Panc1 (cell line): ENCODE measurements at regions not wholly inside any gene's neighbourhood (a gene's known extent, or its start where the extent isn't known, plus 50 kb on each side); places are given as distances from the start of the nearest gene placed in this dataset.

Experiments used
- ATAC-seq: fragments of 200-7000 bp; cut with Tn5 transposase; 2 replicates; pipeline ENCODE4 v1.9.1; 2020; ENCODE audit warnings: mild to moderate bottlenecking, moderate library complexity
- BruUV-seq: library from RNA; stranded (reverse); fragments of 400-500 nt; replicated peaks from 2 replicates; lab custom pipeline; 2021; lab: Mats Ljungman, UMichigan
- CTCF ChIA-PET: fragments of 300-600 bp; sonication (Branson Sonifier 250); formaldehyde crosslinking; loops from one replicate; lab custom pipeline; 2022; ENCODE audit warnings: antibody characterized with exemption; lab: Charles Lee
- POLR2A ChIA-PET: fragments of 300-600 bp; sonication (Branson Sonifier 250); formaldehyde crosslinking; loops from one replicate; lab custom pipeline; 2022; ENCODE audit warnings: antibody characterized with exemption; lab: Charles Lee
- DNase-seq: peaks from one replicate; pipeline ENCODE4 v3.0.0-alpha.2; 2010; ENCODE audit warnings: low read depth, low spot score
- H3K27ac ChIP-seq: 2 replicates; pipeline ENCODE4 v1.5.1; 2011; ENCODE audit warnings: mild to moderate bottlenecking, low read length, inconsistent platforms
- H3K27me3 ChIP-seq: fragments of 200-500 bp; sonication (Bioruptor generic); 2 replicates; pipeline ENCODE4 v1.6.0; 2014; ENCODE audit warnings: low read length, inconsistent platforms; ENCODE audit not compliant: control insufficient read depth, insufficient read depth
- H3K36me3 ChIP-seq: fragments of 200-500 bp; sonication (Bioruptor generic); 2 replicates; pipeline ENCODE4 v1.5.1; 2014; ENCODE audit warnings: inconsistent platforms, mild to moderate bottlenecking, low read length, moderate library complexity; ENCODE audit not compliant: control insufficient read depth, insufficient read depth
- H3K4me1 ChIP-seq: 2 replicates; pipeline ENCODE4 v1.5.1; 2011; ENCODE audit warnings: inconsistent platforms, mild to moderate bottlenecking, low read length, moderate library complexity; ENCODE audit not compliant: control insufficient read depth, insufficient read depth
- H3K4me3 ChIP-seq, 2 experiments: 2 replicates each; pipeline ENCODE4 v1.5.1; 2011 to 2012; ENCODE audit warnings: low read depth in 2 of 2, low read length in 2 of 2, mild to moderate bottlenecking in 2 of 2, inconsistent platforms in 1 of 2, moderate library complexity in 1 of 2
- H3K9me3 ChIP-seq: fragments of 200-500 bp; sonication (Bioruptor generic); 2 replicates; pipeline ENCODE4 v1.5.1; 2014; ENCODE audit warnings: low read depth, mild to moderate bottlenecking, inconsistent platforms, low read length, moderate library complexity; ENCODE audit not compliant: control insufficient read depth, insufficient read depth
- CTCF ChIP-seq: fragments of 450-650 bp; IDR thresholded peaks from 2 replicates; pipeline ENCODE4 v1.5.1; 2017; ENCODE audit warnings: mild to moderate bottlenecking
- POLR2AphosphoS5 ChIP-seq: IDR thresholded peaks from 2 replicates; pipeline ENCODE4 v1.6.1; 2012; ENCODE audit warnings: mild to moderate bottlenecking, low read depth, low read length, moderate library complexity
- REST ChIP-seq, 2 experiments: IDR thresholded peaks; 2 replicates each; pipeline ENCODE4 v1.6.1; 2011 to 2012; ENCODE audit warnings: low read depth in 2 of 2, control low read depth in 1 of 2, low read length in 1 of 2, mild to moderate bottlenecking in 1 of 2, moderate library complexity in 1 of 2; ENCODE audit not compliant: insufficient read depth in 1 of 2
- SIN3A ChIP-seq: IDR thresholded peaks from 2 replicates; pipeline ENCODE4 v1.6.1; 2012; ENCODE audit warnings: low read depth, mild to moderate bottlenecking, low read length, moderate library complexity, borderline replicate concordance; ENCODE audit not compliant: insufficient read depth
- TCF7L2 ChIP-seq: IDR thresholded peaks from 2 replicates; pipeline ENCODE4 v1.6.1; 2011; ENCODE audit warnings: mild to moderate bottlenecking, low read depth, low read length, inconsistent platforms
- in situ Hi-C: cut with HindIII; loops from 2 replicates; pipeline ENCODE4 v1.10.0; 2016; ENCODE audit warnings: low sequenced_read_pairs, low pct_unique_long_range_greater_than_20kb
- intact Hi-C: fragments of 100-400 bp; cut with micrococcal nuclease; formaldehyde crosslinking; loops from one replicate; pipeline ENCODE4 v1.10.0; 2022; ENCODE audit not compliant: unreplicated experiment

GRCh38 chr6:126202707-126203106 is 137.2 kb upstream of the CENPW start:
- in situ Hi-C loops: no loop called here
- BruUV-seq: no TSS peak

DNA sequence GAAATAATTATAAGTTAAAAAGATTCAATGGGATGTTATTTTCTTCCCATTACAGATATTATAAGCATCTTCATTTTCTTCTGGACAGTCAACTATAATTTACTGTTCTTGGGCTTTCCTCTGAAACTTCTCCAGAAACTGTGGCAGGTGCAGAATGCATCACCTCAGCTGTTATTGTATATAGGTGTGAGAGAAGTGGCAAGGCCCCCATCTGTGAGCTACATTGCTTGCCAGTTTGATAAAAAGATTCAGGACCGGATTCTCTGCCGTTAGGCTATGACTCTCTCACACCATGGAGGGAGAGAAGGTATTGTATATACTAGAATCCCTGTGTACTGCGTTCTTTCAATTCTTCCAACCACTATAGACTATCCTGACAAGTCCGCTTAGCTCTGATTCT is 135.8 kb upstream of the CENPW start:
- H3K4me1 ChIP-seq: no peaks in the 10 kb centered on the region
- POLR2A ChIA-PET: no interaction called here
- BruUV-seq: no TSS peak
- in situ Hi-C loops: no loop called here
- no peaks in the 10 kb centered on the region for H3K36me3 ChIP-seq
- CTCF ChIA-PET: no interaction called here
- DNase-seq (no peak), ATAC-seq (no peak)
- H3K27ac ChIP-seq: no peak overlapping the region
- H3K27me3 ChIP-seq: no peaks in the 10 kb centered on the region
- TF ChIP-seq TCF7L2 (no peak), REST (IDR thresholded peaks at IDR 0.05; ENCODE audit: insufficient read depth in 1 of 2, low read depth in 2 of 2, low read length in 1 of 2) (no peak), SIN3A (no peak), POLR2AphosphoS5 (no peak), CTCF (no peak)
- intact Hi-C loops: no loop called here
- no peaks in the 10 kb centered on the region for H3K9me3 ChIP-seq
- H3K4me3 ChIP-seq: no peak overlapping the region

More at GRCh38 chr6:126202707-126203106, 137.2 kb upstream of the CENPW start:
- Histone ChIP-seq H3K9me3 (no peaks in the 10 kb centered on the region), H3K27ac (no peak overlapping the region), H3K36me3 (no peaks in the 10 kb centered on the region), H3K27me3 (no peaks in the 10 kb centered on the region), H3K4me3 (no peak overlapping the region), H3K4me1 (no peaks in the 10 kb centered on the region)
- POLR2A ChIA-PET: no interaction called here
- DNase-seq (no peak), ATAC-seq (no peak)
- intact Hi-C loops: no loop called here
- CTCF ChIA-PET: no interaction called here
- TF ChIP-seq TCF7L2 (no peak), POLR2AphosphoS5 (no peak), SIN3A (no peak), CTCF (no peak), REST (IDR thresholded peaks at IDR 0.05; ENCODE audit: insufficient read depth in 1 of 2, low read depth in 2 of 2, low read length in 1 of 2) (no peak)
